Endothelial cell of umbilical vein (primary cell): ENCODE measurements at regions not wholly inside any gene's neighbourhood (a gene's known extent, or its start where the extent isn't known, plus 50 kb on each side); places are given as distances from the start of the nearest gene placed in this dataset.

Experiments
- BruUV-seq: library from RNA; stranded (reverse); fragments of 400-500 nt; replicated peaks from 2 replicates; lab custom pipeline; 2021; lab: Mats Ljungman, UMichigan
- CTCF ChIA-PET: fragments of 300-600, 350-600 bp; sonication (Branson Sonifier 250); formaldehyde crosslinking; loops from one replicate; lab custom pipeline; 2021; ENCODE audit warnings: antibody characterized with exemption, inconsistent platforms; lab: Charles Lee
- POLR2A ChIA-PET: fragments of 300-600, 350-600 bp; sonication (Branson Sonifier 250); formaldehyde crosslinking; loops from one replicate; lab custom pipeline; 2021; ENCODE audit warnings: antibody characterized with exemption, inconsistent platforms; lab: Charles Lee
- DNase-seq: peaks from one replicate; pipeline ENCODE4 v3.0.0-alpha.2; 2011; ENCODE audit warnings: low read depth, low spot score
- FAIRE-seq: peaks from 2 replicates; lab custom pipeline; 2011; peaks lifted over from hg19 to GRCh38; lab: Jason Lieb, UNC
- H2AFZ ChIP-seq: 2 replicates; pipeline ENCODE4 v1.6.0; 2012; ENCODE audit warnings: low read depth, low read length, control low read depth, inconsistent platforms
- H3K27ac ChIP-seq: 2 replicates; pipeline ENCODE4 v1.5.1; 2011; ENCODE audit warnings: low read depth, mild to moderate bottlenecking, control low read depth, low read length, moderate library complexity; ENCODE audit not compliant: insufficient read depth
- H3K27me3 ChIP-seq, 2 experiments: 2 replicates each; pipeline versions ENCODE4 v1.6.0 to v1.6.1; 2011; ENCODE audit warnings: low read length in 2 of 2, mixed read lengths in 1 of 2; ENCODE audit not compliant: control insufficient read depth in 2 of 2, insufficient read depth in 2 of 2
- H3K36me3 ChIP-seq, 2 experiments: 2 replicates in 1 of 2; 3 replicates in 1 of 2; pipeline ENCODE4 v1.5.1; 2011; ENCODE audit warnings: low read length in 2 of 2, mild to moderate bottlenecking in 1 of 2, moderate library complexity in 1 of 2; ENCODE audit not compliant: control insufficient read depth in 2 of 2, insufficient read depth in 2 of 2; ENCODE audit errors: extremely low read depth in 1 of 2
- H3K4me1 ChIP-seq: 3 replicates; pipeline ENCODE4 v1.5.1; 2011; ENCODE audit warnings: mild to moderate bottlenecking, low read length; ENCODE audit not compliant: control insufficient read depth, insufficient read depth; ENCODE audit errors: extremely low read depth
- H3K4me2 ChIP-seq: 2 replicates; pipeline ENCODE4 v1.6.1; 2011; ENCODE audit warnings: low read length, control low read depth, mixed read lengths; ENCODE audit not compliant: insufficient read depth
- H3K4me3 ChIP-seq, 3 experiments: fragments of 200-600 bp in 1 of 3; sonication (generic), shearing (Covaris generic) in 1 of 3; replicated peaks in 1 of 3; 2 replicates each; pipeline ENCODE4 v1.5.1; 2011 to 2016; ENCODE audit warnings: control low read depth in 3 of 3, low read length in 3 of 3, mild to moderate bottlenecking in 2 of 3, inconsistent platforms in 1 of 3, low read depth in 1 of 3, moderate library complexity in 1 of 3; ENCODE audit not compliant: insufficient read depth in 1 of 3
- H3K79me2 ChIP-seq: 2 replicates; pipeline ENCODE4 v1.6.0; 2012; ENCODE audit warnings: low read length, inconsistent platforms; ENCODE audit not compliant: control insufficient read depth, insufficient read depth
- H3K9ac ChIP-seq: replicated peaks from 2 replicates; pipeline ENCODE3; 2011; ENCODE audit warnings: low read length, control low read depth; ENCODE audit not compliant: insufficient read depth; ENCODE audit errors: extremely low read depth
- H3K9me1 ChIP-seq: replicated peaks from 3 replicates; pipeline ENCODE4 v1.6.0; 2011; ENCODE audit warnings: mild to moderate bottlenecking, low read length; ENCODE audit not compliant: control insufficient read depth, insufficient read depth; ENCODE audit errors: extremely low read depth
- H3K9me3 ChIP-seq: replicated peaks from 2 replicates; pipeline ENCODE4 v1.5.1; 2012; ENCODE audit warnings: low read length, inconsistent platforms; ENCODE audit not compliant: control insufficient read depth, insufficient read depth
- H4K20me1 ChIP-seq: replicated peaks from 2 replicates; pipeline ENCODE3; 2011; ENCODE audit warnings: mild to moderate bottlenecking, low read length; ENCODE audit not compliant: control insufficient read depth, insufficient read depth; ENCODE audit errors: extremely low read depth
- EZH2 ChIP-seq: IDR thresholded peaks from 2 replicates; pipeline ENCODE4 v1.6.1; 2012; ENCODE audit warnings: borderline replicate concordance, low read depth, mild to moderate bottlenecking, moderate library complexity, low read length, inconsistent platforms; ENCODE audit not compliant: severe bottlenecking
- FOS ChIP-seq: IDR thresholded peaks from 2 replicates; pipeline ENCODE4 v1.6.1; 2011; ENCODE audit warnings: mild to moderate bottlenecking, low read length, moderate library complexity, borderline replicate concordance; ENCODE audit not compliant: insufficient read depth
- GATA2 ChIP-seq: IDR thresholded peaks from 2 replicates; pipeline ENCODE4 v1.7.0; 2011; ENCODE audit warnings: low read depth, mild to moderate bottlenecking, moderate library complexity, mixed read lengths, low read length; ENCODE audit not compliant: insufficient read length, insufficient read depth
- JUN ChIP-seq: IDR thresholded peaks from 2 replicates; pipeline ENCODE4 v1.6.1; 2011; ENCODE audit warnings: borderline replicate concordance, low read depth; ENCODE audit not compliant: insufficient read length, insufficient read depth
- MYC ChIP-seq: IDR thresholded peaks from one replicate; pipeline ENCODE4 v1.6.1; 2011; ENCODE audit warnings: mild to moderate bottlenecking, low read depth, low read length
- POLR2AphosphoS5 ChIP-seq: IDR thresholded peaks from 2 replicates; pipeline ENCODE4 v1.6.1; 2012; ENCODE audit warnings: low read depth, mild to moderate bottlenecking, control low read depth, low read length, moderate library complexity; ENCODE audit not compliant: insufficient read depth
- dilution Hi-C: fragments of 300-500 bp; cut with MboI; formaldehyde crosslinking; loops from one replicate; pipeline ENCODE4 v1.15.0; 2019; ENCODE audit warnings: low sequenced_read_pairs; ENCODE audit not compliant: extremely low pct_ligation_motif_present
- intact Hi-C: fragments of 100-400 bp; cut with micrococcal nuclease; formaldehyde crosslinking; loops from one replicate; pipeline ENCODE4 v1.10.0; 2022
- TF ChIP-seq, protein P1 (sequence below): IDR thresholded peaks from 2 replicates; pipeline ENCODE4 v1.6.1; 2011; ENCODE audit not compliant: insufficient read depth, insufficient read length
- TF ChIP-seq, protein P2 (sequence below), 2 donors: IDR thresholded peaks; 1 replicate in 1 of 2; 2 replicates in 1 of 2; pipeline ENCODE4 v1.5.1; 2011; ENCODE audit warnings: low read length in 2 of 2, mild to moderate bottlenecking in 2 of 2, moderate library complexity in 2 of 2, control low read depth in 1 of 2, inconsistent platforms in 1 of 2, low read depth in 1 of 2; ENCODE audit not compliant: insufficient read depth in 1 of 2; ENCODE audit errors: extremely low read depth in 1 of 2

DNA sequence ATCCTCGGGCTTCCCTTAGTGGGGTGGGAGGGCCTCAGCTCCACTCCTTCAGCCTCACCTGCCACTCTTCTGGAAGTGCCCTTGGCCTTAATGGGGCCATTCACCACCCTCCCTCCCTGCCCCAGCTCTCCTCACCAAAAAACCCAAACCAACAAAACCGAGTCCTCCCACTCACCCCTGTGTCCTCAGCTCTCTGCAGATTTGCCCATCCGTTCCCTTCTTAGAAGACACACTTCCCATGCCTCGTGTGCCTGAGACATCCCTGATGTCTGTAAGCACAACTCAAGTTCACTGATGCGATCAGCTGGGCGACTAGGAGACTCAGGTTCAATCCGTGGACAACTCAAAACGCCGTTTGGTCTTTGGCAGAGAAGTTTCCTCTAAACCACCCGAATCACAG, 839.2 kb downstream of the TBC1D22A start:
- POLR2A ChIA-PET: no interaction called here
- FAIRE-seq: no peak

More for the DNA sequence above, 839.2 kb downstream of the TBC1D22A start:
- Histone ChIP-seq H3K27ac (no peak overlapping the region), H3K36me3 (no peaks in the 10 kb centered on the region), H3K4me2 (no peak overlapping the region), H3K4me3 (no peak overlapping the region), H3K4me1 (no peaks in the 10 kb centered on the region), H3K9me1 (no peaks in the 10 kb centered on the region), H3K27me3 (no peaks in the 10 kb centered on the region), H3K79me2 (no peaks in the 10 kb centered on the region), H3K9me3 (peaks cover 13% of the 10 kb centered on the region), H3K9ac (no peak overlapping the region), H4K20me1 (no peaks in the 10 kb centered on the region), H2AFZ (no peak overlapping the region)
- dilution Hi-C loops: no loop called here
- BruUV-seq: no TSS peak
- CTCF ChIA-PET: no interaction called here
- intact Hi-C loops: no loop called here
- TF ChIP-seq, protein P1, sequence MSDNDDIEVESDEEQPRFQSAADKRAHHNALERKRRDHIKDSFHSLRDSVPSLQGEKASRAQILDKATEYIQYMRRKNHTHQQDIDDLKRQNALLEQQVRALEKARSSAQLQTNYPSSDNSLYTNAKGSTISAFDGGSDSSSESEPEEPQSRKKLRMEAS: no peak
- TF ChIP-seq JUN (no peak), GATA2 (no peak), POLR2AphosphoS5 (no peak), EZH2 (no peak), FOS (no peak), MYC (no peak)
- TF ChIP-seq, protein P2, sequence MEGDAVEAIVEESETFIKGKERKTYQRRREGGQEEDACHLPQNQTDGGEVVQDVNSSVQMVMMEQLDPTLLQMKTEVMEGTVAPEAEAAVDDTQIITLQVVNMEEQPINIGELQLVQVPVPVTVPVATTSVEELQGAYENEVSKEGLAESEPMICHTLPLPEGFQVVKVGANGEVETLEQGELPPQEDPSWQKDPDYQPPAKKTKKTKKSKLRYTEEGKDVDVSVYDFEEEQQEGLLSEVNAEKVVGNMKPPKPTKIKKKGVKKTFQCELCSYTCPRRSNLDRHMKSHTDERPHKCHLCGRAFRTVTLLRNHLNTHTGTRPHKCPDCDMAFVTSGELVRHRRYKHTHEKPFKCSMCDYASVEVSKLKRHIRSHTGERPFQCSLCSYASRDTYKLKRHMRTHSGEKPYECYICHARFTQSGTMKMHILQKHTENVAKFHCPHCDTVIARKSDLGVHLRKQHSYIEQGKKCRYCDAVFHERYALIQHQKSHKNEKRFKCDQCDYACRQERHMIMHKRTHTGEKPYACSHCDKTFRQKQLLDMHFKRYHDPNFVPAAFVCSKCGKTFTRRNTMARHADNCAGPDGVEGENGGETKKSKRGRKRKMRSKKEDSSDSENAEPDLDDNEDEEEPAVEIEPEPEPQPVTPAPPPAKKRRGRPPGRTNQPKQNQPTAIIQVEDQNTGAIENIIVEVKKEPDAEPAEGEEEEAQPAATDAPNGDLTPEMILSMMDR (IDR thresholded peaks at IDR 0.05; ENCODE audit: extremely low read depth in 1 of 2, insufficient read depth in 1 of 2, low read depth in 1 of 2, low read length in 2 of 2): no peak
- no peak for DNase-seq
